ENCODE measurements at regions not wholly inside any gene's neighbourhood (a gene's known extent, or its start where the extent isn't known, plus 50 kb on each side); places are given as distances from the start of the nearest gene placed in this dataset.
"Not testable (repeated sequence)": the region's sequence is repeated elsewhere in the genome, so short reads cannot be mapped to it uniquely, and the experiment has no call there.

DNA sequence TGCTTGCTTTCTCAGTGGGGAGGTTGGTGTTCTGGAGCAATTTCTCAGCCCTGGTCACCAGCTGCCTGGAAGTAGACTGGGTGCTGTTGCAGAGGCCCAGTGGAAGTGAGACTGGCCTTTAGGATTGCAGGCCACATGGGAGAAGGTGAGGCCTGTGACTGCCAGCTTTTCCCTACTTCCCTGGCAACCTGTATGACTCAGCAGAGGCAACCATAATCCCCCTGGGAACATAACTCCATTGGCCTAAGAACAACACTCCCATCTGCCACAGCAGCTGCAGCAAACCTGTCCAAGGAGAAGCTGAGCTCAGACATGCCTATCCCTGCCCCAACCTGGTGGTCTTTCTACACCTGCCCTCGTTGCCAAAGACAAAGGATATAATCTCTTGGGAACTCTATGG, 473.5 kb upstream of the SPTLC3 start:
- H3K4me3 ChIP-seq (ENCODE audit: control insufficient read depth, low read depth, low read length): no peak overlapping the region
- TF ChIP-seq, protein P1, sequence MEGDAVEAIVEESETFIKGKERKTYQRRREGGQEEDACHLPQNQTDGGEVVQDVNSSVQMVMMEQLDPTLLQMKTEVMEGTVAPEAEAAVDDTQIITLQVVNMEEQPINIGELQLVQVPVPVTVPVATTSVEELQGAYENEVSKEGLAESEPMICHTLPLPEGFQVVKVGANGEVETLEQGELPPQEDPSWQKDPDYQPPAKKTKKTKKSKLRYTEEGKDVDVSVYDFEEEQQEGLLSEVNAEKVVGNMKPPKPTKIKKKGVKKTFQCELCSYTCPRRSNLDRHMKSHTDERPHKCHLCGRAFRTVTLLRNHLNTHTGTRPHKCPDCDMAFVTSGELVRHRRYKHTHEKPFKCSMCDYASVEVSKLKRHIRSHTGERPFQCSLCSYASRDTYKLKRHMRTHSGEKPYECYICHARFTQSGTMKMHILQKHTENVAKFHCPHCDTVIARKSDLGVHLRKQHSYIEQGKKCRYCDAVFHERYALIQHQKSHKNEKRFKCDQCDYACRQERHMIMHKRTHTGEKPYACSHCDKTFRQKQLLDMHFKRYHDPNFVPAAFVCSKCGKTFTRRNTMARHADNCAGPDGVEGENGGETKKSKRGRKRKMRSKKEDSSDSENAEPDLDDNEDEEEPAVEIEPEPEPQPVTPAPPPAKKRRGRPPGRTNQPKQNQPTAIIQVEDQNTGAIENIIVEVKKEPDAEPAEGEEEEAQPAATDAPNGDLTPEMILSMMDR (conservative IDR thresholded peaks at IDR 0.05; ENCODE audit: control insufficient read depth, insufficient read depth, low read depth, low read length): no peak
- DNase-seq (ENCODE audit: low read depth): no peak

DNA sequence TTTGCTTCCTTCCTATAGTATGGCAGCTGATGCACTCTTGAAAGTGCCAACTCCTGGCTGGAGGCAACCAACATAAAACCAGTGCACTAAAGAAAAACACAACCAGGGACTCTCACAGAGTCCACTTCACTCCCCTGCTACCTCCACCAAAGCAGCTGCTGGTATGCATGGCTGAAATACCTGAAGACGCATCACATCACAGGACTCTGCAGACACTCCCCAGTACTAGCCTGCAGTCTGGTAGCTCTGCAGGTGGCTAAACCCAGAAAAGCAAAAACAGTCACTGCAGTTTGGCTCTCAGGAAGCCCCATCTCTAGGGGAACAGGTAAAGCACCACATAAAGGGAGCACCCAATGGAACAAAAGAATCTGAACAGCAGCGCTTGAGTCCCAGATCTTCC, 473.0 kb upstream of the SPTLC3 start:
- no peak for DNase-seq (ENCODE audit: low read depth)
- TF ChIP-seq, protein P1 (conservative IDR thresholded peaks at IDR 0.05; ENCODE audit: control insufficient read depth, insufficient read depth, low read depth, low read length): no peak
- no peak overlapping the region for H3K4me3 ChIP-seq (ENCODE audit: control insufficient read depth, low read depth, low read length)

DNA sequence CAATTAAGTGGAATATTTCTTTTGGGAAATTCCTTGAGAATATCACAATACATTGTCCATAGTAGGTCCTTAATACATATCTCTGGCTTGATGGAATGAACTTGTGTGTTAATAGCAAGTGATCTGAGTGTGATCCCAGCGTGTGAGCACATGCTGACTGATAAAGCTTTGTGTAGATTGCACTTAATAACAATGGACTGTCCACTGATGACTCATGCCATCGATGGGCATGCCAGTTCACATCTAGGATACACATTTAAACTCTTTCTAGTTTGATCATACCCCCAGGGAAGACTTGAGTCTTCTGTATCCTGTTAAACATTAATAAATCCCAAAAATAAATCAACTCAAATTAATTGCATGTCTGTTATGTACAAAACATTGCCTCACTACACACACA, 454.3 kb upstream of the SPTLC3 start:
- no peak for DNase-seq (ENCODE audit: low read depth)
- H3K4me3 ChIP-seq (ENCODE audit: control insufficient read depth, low read depth, low read length): no peak overlapping the region
- TF ChIP-seq, protein P1 (conservative IDR thresholded peaks at IDR 0.05; ENCODE audit: control insufficient read depth, insufficient read depth, low read depth, low read length): no peak

DNA sequence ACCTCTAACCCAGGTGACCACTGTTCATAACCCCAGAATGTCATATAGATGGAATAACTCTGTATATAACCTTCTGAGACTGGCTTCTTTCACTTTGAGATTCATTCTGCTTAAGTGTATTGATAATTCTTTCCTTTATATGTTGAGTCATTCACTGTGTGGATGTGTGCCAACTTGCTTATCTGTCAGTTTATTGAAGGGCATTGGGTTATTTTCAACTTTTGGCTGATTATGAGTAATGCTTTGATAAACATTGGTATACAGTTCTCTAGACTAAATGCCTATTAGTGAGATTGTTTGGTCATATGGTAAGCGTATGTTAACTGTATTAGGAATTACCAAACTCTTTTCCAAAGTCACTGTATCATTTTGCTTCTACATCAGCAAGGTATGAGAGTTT, 453.4 kb upstream of the SPTLC3 start:
- no peak for DNase-seq (ENCODE audit: low read depth)

DNA sequence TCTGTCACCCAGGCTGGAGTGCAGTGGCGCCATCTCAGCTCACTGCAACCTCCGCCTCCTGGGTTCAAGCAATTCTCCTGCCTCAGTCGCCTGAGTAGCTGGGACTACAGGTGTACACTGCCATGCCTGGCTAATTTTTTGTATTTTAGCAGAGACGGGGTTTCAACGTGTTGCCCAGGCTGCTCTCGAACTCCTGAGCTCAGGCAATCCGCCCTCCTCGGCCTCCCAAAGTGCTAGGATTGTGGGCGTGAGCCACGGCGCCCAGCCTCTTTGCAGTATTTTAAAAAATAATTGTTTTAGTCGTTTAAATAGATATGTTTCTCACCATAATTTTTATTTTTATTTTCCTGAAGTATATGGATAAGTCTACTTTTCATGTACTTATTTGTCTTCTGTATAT, 452.9 kb upstream of the SPTLC3 start:
- not testable (repeated sequence) for DNase-seq (ENCODE audit: low read depth); H3K4me3 ChIP-seq (ENCODE audit: control insufficient read depth, low read depth, low read length)

More for the DNA sequence above, 453.4 kb upstream of the SPTLC3 start:
- TF ChIP-seq, protein P1 (conservative IDR thresholded peaks at IDR 0.05; ENCODE audit: control insufficient read depth, insufficient read depth, low read depth, low read length): no peak
- H3K4me3 ChIP-seq (ENCODE audit: control insufficient read depth, low read depth, low read length): no peak overlapping the region

DNA sequence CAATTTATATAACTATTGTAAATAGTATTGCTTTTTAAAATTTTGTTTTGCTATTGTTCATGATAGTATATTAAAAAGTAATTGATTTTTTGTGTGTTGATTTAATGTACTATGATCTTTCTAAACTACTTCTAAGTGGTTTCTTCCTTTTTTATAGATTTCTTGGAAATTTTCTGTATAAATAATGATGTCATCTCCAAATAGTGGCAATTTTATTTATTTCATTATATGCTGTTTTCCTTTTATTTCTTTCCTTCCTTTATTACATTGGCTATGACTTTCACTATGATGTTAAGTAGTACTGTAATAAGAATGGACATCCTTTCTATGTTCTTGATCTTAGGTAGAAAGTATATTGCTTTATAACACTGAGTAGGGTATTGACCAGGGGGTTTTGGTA, 451.5 kb upstream of the SPTLC3 start:
- TF ChIP-seq, protein P1 (conservative IDR thresholded peaks at IDR 0.05; ENCODE audit: control insufficient read depth, insufficient read depth, low read depth, low read length): no peak
- H3K4me3 ChIP-seq (ENCODE audit: control insufficient read depth, low read depth, low read length): no peak overlapping the region
- DNase-seq (ENCODE audit: low read depth): no peak

DNA sequence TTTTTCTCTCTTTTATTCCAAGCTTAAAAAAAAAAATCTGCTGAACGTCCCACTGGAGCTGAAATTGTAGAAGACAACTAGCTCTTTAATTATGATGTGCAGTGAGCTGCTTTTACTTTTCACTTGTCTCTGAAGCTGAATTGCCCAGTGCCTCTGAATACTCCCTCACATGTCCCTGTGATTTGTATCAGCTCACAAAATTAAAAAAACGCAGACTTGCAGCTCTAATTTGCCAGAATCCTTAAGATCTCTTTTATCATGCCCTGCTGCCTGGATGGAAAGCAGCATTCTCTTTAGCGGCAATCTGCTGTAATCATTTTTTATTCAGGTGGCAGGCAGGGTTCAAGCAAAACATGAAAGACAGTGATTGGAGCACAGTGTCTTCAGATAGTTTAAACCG, 443.8 kb upstream of the SPTLC3 start:
- TF ChIP-seq, protein P1 (conservative IDR thresholded peaks at IDR 0.05; ENCODE audit: control insufficient read depth, insufficient read depth, low read depth, low read length): no peak
- H3K4me3 ChIP-seq (ENCODE audit: control insufficient read depth, low read depth, low read length): no peak overlapping the region

More for the DNA sequence above, 443.8 kb upstream of the SPTLC3 start:
- DNase-seq (ENCODE audit: low read depth): no peak
